Vagina (tissue), 2 donors: ENCODE measurements at regions not wholly inside any gene's neighbourhood (a gene's known extent, or its start where the extent isn't known, plus 50 kb on each side); places are given as distances from the start of the nearest gene placed in this dataset.

Experiments used
- DNase-seq, 2 donors: peaks; one replicate each; pipeline ENCODE4 v3.0.0-alpha.2; 2017; ENCODE audit errors: extremely low spot score in 2 of 2
- H3K27ac ChIP-seq: fragments of 200-600 bp; sonication (generic); one replicate; pipeline ENCODE4 v1.5.1; 2019
- H3K27me3 ChIP-seq: fragments of 200-600 bp; sonication (generic); one replicate; pipeline ENCODE4 v1.5.1; 2019
- H3K36me3 ChIP-seq, 2 donors: fragments of 200-600 bp; sonication (generic); one replicate each; pipeline ENCODE4 v1.5.1; 2017 to 2019
- H3K4me1 ChIP-seq: fragments of 200-600 bp; sonication (generic); one replicate; pipeline ENCODE4 v1.5.1; 2019
- H3K4me3 ChIP-seq, 2 donors: fragments of 200-600 bp; sonication (generic); 1 replicate in 1 of 2; 2 replicates in 1 of 2; pipeline ENCODE4 v1.5.1; 2016 to 2019
- H3K9me3 ChIP-seq: fragments of 200-600 bp; sonication (generic); one replicate; pipeline ENCODE4 v1.5.1; 2019
- POLR2A ChIP-seq, 2 donors: fragments of 450-650 bp; IDR thresholded peaks; one replicate each; pipeline ENCODE4 v1.6.1; 2017; ENCODE audit warnings: antibody characterized with exemption in 2 of 2, mild to moderate bottlenecking in 2 of 2, moderate library complexity in 2 of 2
- POLR2AphosphoS5 ChIP-seq, 2 donors: sonication (generic); formaldehyde crosslinking; IDR thresholded peaks; one replicate each; pipeline ENCODE4 v1.9.0; 2017; ENCODE audit warnings: antibody characterized with exemption in 2 of 2, mild to moderate bottlenecking in 2 of 2, low read depth in 1 of 2; ENCODE audit not compliant: insufficient read depth in 1 of 2
- intact Hi-C: fragments of 100-400 bp; cut with DNase I; formaldehyde crosslinking; loops from one replicate; pipeline ENCODE4 v1.15.1; 2023
- TF ChIP-seq, protein P1 (sequence below), 3 experiments: fragments of 450-650 bp in 2 of 3; fragments of 200-600 bp in 1 of 3; sonication (generic) in 1 of 3; IDR thresholded peaks; one replicate each; pipeline ENCODE4 v1.5.1; 2017 to 2019; ENCODE audit warnings: antibody characterized with exemption in 3 of 3, mild to moderate bottlenecking in 2 of 3, moderate library complexity in 2 of 3

DNA sequence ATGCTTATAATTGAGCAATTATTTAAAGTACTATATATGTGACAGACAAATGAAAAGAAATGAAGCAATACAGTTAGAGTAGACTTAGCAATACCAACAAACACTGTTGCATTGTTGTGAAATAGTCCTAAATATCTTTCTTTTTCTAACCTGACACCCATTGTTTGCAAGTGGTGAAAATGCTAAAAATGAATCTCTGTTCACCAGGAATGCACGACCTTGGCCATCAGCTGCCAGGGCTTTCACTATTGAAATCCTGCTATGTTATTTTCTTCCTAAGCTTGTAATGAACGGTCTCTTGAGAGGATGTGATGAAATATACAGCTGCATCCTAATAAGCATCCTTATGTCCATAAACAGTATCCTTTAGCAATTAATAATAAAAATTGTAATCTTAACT, 136.2 kb upstream of the MGAT5 start:
- intact Hi-C loops = loop anchor here (5.0 kb wide), 1 partner anchor 130 kb away; no protein-coding TSS in a partner anchor
- no peaks in the 10 kb centered on the region for H3K27me3 ChIP-seq
- no peak for DNase-seq
- H3K4me3 ChIP-seq = no peak overlapping the region
- no peaks in the 10 kb centered on the region for H3K9me3 ChIP-seq
- H3K27ac ChIP-seq = no peak overlapping the region
- no peak for TF ChIP-seq POLR2AphosphoS5 (IDR thresholded peaks at IDR 0.05; ENCODE audit: insufficient read depth in 1 of 2, low read depth in 1 of 2)
- TF ChIP-seq POLR2A (IDR thresholded peaks at IDR 0.05) = no peak
- TF ChIP-seq, protein P1, sequence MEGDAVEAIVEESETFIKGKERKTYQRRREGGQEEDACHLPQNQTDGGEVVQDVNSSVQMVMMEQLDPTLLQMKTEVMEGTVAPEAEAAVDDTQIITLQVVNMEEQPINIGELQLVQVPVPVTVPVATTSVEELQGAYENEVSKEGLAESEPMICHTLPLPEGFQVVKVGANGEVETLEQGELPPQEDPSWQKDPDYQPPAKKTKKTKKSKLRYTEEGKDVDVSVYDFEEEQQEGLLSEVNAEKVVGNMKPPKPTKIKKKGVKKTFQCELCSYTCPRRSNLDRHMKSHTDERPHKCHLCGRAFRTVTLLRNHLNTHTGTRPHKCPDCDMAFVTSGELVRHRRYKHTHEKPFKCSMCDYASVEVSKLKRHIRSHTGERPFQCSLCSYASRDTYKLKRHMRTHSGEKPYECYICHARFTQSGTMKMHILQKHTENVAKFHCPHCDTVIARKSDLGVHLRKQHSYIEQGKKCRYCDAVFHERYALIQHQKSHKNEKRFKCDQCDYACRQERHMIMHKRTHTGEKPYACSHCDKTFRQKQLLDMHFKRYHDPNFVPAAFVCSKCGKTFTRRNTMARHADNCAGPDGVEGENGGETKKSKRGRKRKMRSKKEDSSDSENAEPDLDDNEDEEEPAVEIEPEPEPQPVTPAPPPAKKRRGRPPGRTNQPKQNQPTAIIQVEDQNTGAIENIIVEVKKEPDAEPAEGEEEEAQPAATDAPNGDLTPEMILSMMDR (IDR thresholded peaks at IDR 0.05) = no peak
- no peaks in the 10 kb centered on the region for H3K36me3 ChIP-seq
- peaks cover 28% of the 10 kb centered on the region for H3K4me1 ChIP-seq

DNA sequence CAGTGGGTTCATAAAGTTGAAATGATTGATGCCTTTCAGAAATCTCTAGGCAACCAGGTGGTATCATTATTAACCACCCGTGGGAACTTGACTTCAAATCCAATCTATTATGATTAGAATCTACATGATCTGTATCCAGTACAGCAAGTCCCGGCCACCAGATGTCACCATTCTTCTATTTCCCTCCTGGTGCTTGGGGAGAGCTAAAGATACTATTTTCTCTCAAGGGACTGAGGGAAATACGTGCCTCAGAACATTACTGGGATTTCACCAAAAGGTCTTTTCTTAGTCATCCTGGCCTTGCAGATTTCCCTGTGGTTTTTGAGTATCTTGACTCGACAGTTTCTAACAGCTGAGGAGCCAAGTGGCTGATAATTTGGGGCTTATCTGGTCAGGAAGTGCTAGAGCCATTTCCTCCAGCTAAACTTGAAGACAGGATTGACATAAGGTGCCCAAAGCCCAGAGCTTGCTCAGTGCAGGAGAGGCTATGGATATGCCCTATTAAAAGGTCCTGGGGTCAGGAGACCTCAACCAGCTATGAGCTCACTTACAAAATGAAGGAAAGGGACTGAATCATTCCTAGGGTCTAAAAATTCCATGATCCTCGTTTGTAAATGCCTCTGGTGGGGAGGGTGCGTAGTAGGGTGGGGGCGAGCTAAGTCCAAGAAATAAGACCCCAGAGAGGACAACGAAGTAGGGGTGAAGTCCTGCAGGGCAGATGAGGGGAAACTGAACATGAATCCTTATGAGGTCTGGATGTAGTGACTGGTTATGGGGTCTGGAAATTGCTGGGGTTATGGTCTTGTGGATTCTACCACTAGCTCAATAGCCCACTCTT, 135.4 kb upstream of the MGAT5 start:
- Histone ChIP-seq H3K4me3 (no peak overlapping the region), H3K27ac (peak overlapping the region; percentile 31), H3K36me3 (no peaks in the 10 kb centered on the region), H3K4me1 (peaks cover 36% of the 10 kb centered on the region), H3K9me3 (no peaks in the 10 kb centered on the region), H3K27me3 (no peaks in the 10 kb centered on the region)
- peak in 1 of 2 donors; percentile 82 for DNase-seq
- intact Hi-C loops = loop anchor here (5.0 kb wide), 1 partner anchor 129 kb away; no protein-coding TSS in a partner anchor
- TF ChIP-seq POLR2A (IDR thresholded peaks at IDR 0.05) (no peak), POLR2AphosphoS5 (IDR thresholded peaks at IDR 0.05; ENCODE audit: insufficient read depth in 1 of 2, low read depth in 1 of 2) (peak in 1 of 2 donors; percentile 87)
- TF ChIP-seq, protein P1 (IDR thresholded peaks at IDR 0.05) = peak; percentile 73 to 85 (median 84)

DNA sequence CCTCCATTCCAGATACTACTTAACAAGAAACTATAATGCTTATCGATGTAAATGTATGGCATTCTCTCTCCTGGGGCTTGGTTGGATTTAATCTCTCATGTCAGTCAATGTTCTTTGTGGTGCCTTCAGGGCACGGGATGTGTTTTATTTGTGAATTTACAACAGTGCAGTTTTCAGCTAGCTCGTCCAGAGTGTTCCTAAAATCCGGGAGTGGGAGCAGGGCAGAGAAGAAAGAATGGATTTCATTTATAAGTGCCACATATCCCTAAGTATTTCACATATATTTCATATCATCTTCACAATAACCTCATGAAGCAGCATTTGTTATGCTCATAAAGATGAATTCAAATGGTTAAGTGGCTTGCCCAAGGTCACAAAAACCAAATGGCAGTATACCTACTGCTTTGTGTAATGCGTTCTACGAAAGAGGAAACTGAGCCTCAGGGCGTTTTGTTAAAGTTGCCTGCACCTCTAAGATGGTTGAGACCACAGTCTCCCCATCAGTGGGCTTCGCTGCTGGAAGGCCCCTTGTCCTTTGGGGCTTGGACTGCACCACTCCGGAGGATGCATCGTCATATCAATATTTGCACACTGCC, 134.7 kb upstream of the MGAT5 start:
- no peak for TF ChIP-seq POLR2A (IDR thresholded peaks at IDR 0.05)
- TF ChIP-seq, protein P1 (IDR thresholded peaks at IDR 0.05) = no peak
- no peak for TF ChIP-seq POLR2AphosphoS5 (IDR thresholded peaks at IDR 0.05; ENCODE audit: insufficient read depth in 1 of 2, low read depth in 1 of 2)
- Histone ChIP-seq H3K4me1 (peaks cover 43% of the 10 kb centered on the region), H3K27me3 (no peaks in the 10 kb centered on the region), H3K36me3 (no peaks in the 10 kb centered on the region), H3K27ac (peak overlapping the region; percentile 89), H3K4me3 (peak overlapping the region; percentile 73 to 74), H3K9me3 (no peaks in the 10 kb centered on the region)
- intact Hi-C loops = loop anchor here (5.0 kb wide), 1 partner anchor 128 kb away; no protein-coding TSS in a partner anchor
- peak in 1 of 2 donors; percentile 67 for DNase-seq

DNA sequence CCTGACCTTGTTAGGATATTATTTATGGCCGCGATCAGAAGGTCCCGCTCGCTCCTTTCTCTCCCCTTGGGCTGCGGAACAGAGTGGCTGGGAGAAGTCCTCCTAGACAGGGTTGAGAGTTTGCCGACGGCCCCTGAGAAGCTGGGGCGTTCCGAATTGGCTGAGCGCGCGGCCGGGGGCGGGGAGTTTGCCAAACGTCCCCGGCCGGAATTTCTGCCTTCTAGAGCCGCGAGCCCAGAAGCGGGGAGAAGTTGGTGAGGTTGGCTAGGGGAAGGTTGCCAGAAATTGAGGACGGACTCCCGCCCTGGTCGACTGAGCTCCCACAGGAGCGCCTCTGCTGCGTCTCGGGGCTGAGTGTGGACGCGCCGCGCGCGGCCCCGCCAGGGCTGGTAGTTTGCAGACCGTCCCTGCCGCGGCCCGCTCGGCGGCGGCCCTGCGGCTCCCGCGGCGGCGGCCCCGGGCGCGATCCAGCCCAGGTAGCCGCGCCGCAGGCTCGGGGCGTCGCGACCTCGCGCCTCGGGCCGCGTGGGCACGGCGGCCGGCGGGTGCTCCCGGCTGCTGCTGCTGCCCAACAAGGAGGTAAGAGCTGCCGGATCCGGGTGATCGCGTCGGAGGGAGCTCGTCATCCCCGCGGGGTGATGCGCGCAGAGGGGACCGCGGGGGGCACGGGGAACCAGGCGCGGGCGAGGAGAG, 134.0 kb upstream of the MGAT5 start:
- H3K27me3 ChIP-seq = no peaks in the 10 kb centered on the region
- peak in 1 of 2 donors; percentile 94 for DNase-seq
- H3K4me1 ChIP-seq = peaks cover 48% of the 10 kb centered on the region
- no peaks in the 10 kb centered on the region for H3K9me3 ChIP-seq
- peak overlapping the region; percentile 73 to 74 for H3K4me3 ChIP-seq
- peak overlapping the region; percentile 89 for H3K27ac ChIP-seq
- TF ChIP-seq POLR2AphosphoS5 (IDR thresholded peaks at IDR 0.05; ENCODE audit: insufficient read depth in 1 of 2, low read depth in 1 of 2) = peak; percentile 63 to 89
- TF ChIP-seq POLR2A (IDR thresholded peaks at IDR 0.05) = peak in 1 of 2 donors; percentile 71
- TF ChIP-seq, protein P1 (IDR thresholded peaks at IDR 0.05) = no peak
- intact Hi-C loops = loop anchor here (5.0 kb wide), 2 partner anchors 127 to 292 kb away; no protein-coding TSS in a partner anchor
- H3K36me3 ChIP-seq = no peaks in the 10 kb centered on the region
